ENCODE measurements at regions not wholly inside any gene's neighbourhood (a gene's known extent, or its start where the extent isn't known, plus 50 kb on each side); places are given as distances from the start of the nearest gene placed in this dataset.
"Not testable (repeated sequence)": the region's sequence is repeated elsewhere in the genome, so short reads cannot be mapped to it uniquely, and the experiment has no call there.

GRCh38 chr9:129561594-129562281 is 59.2 kb downstream of the C9orf50 start:
- DNase-seq: peak; percentile 28 to 44

DNA sequence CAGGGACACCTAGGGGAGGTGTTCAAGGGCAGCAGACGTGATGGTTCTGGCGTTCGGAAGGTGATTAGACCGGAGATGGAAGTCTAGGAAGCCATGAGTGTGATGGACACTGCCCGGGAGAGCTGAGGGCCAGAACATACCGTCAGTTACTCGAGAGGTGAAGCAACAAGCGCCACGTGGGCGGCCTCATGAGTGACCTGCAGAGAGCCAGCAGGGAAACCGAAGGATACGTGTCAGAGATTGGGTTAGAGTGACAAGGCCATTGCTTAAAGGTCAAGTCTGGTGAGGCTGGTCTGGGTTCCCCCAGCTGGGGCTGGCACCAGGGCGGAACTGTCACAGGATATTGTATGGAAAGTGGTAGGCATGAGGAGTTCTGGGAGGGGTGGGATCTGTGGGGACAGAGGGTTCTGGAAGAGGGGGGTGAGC is 60.0 kb downstream of the C9orf50 start:
- no peak for DNase-seq

DNA sequence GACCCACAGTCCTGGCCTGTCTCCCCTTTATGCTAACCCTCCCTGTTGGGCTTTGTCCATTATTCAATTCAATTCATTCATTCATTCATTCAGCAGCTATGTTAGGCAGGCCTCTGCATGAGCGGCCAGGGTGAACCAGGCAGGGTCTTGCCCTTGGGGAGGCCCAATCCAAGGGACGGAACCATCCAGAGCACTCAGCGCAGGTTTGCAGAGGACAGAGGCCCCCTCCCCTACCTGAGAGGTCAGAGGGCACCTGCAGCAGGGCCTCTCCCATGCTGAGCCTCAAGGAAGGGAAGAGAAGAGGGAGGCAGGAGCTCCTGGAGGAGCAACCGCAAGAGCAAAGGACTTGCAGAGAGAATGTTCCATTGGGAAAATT is 61.4 kb downstream of the C9orf50 start:
- no peak for DNase-seq

DNA sequence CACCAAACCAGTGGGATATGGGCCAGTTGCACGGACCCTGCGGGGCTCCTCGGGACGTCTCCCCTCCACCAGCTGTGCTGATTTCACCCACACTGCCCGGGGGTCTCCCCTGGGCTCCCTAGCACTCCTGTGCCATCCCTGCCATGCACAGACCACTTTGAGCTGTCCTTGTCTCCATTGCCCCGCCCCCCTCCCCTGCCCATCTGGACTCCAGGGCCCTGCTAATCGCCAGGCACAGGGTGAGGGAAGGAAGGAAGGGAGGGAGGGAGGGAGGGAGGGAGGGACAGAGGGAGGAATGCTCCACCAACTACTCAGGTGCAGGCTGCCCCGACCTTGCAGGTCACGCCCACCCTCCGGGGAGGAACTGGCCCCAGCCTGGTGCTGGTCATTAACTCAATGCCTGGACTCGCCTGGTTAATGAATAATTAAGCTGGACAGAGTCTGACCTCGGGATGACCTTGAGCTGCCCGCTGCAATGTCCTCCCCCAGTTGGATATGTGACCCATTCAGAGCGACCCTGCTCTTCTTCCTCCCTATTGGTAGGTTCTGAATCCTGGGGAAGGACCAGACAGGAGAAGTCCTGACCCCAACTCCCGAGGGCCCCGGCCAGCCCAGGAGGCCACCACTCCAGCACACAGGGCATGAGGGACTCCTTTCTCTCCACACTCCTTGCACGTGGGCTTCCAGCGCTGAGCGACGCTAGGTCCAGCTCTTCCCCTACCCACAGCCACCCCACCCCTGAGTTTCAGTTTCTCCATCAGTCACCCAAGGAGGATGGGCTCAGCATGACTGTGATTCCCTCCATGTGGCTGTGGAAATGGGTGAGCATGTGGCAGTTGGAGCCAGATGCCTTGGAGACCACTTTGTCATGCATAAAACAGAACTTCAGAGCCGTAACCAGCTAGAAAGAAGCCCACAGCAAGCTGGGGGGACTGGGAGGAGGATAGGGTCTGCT is 62.1 kb downstream of the C9orf50 start:
- no peak for DNase-seq

DNA sequence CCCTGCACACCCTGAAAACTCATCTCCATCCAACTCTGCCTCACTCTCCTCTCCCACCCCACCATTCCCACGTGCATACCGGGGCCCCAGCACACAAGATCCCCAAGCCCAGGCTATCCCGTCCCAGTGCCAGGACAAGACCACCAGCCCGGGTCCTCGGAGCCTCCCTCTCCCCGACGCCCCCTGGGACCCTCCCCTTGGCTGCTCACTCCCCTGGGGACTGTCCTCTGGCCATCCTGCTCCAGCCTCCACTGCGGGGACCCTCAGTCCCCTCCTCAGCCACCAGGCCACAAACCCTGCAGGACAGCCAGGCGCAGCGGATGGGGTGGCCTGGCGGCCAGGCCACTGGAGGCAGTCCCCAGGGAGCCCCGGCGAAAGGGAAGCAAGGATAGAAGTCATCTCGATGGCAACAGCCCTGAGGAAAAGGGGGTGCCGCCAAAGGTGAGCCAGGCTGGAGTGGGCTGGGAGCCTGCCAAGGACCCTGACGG is 62.8 kb downstream of the C9orf50 start:
- DNase-seq: no peak

GRCh38 chr9:129557192-129558036 is 63.5 kb downstream of the C9orf50 start:
- DNase-seq: no peak

GRCh38 chr9:129556491-129557191 is 64.3 kb downstream of the C9orf50 start:
- DNase-seq: no peak

DNA sequence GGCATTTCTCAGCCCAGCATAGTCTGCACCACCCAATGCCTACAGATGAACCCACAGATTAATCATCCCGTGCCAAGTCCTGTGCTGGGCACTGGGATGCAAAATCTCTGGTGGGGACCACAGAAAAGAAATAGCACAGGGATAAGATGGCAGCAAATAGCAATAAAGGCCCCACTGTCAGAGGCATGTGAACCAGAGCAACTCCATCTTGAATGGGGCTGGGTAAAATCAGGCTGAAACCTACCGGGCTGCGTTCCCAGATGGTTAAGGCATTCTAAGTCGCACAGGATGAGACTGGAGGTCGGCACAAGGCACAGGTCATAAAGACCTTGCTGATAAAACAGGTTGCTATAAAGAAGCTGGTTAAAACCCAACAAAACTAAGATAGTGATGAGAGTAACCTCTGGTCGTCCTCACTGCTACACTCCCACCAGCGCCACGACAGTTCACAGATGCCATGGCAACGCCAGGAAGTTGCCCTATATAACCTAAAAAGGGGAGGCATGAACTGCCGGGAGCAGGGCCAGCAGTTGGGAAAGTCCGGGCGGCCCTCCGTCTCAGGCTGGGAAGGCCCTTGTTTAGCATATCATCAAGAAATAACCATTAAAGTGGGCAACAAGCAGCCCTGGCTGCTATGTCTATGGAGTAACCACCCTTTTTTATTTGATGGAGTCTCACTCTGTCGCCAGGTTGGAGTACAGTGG is 65.2 kb downstream of the C9orf50 start:
- DNase-seq: no peak

DNA sequence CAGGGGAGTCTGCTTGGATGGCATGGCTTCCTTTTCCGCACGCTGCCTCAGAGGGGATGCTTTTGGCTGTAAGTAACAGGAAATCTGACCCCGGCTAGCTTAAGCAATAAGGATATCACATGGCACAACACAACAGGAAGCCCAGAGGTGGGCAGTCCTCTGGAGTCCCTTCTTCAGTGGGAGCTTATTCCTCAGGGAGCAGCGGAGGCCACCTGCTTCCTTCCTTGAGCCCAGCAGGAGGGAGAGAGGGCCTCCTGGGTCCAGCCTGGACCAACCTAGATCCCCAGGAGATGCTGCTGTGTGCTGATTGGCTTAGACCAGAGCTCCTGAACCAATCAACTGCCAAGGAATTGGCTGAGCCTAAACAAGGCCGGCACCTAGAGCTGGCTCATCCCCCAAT is 66.3 kb downstream of the C9orf50 start:
- no peak for DNase-seq

- DNase-seq: no peak
Measured at GRCh38 chr9:129553277-129553676, 67.6 kb downstream of the C9orf50 start.

GRCh38 chr9:129552064-129552463 is 68.8 kb downstream of the C9orf50 start:
- no peak for DNase-seq

GRCh38 chr9:129551393-129551973 is 69.4 kb downstream of the C9orf50 start:
- no peak for DNase-seq

DNA sequence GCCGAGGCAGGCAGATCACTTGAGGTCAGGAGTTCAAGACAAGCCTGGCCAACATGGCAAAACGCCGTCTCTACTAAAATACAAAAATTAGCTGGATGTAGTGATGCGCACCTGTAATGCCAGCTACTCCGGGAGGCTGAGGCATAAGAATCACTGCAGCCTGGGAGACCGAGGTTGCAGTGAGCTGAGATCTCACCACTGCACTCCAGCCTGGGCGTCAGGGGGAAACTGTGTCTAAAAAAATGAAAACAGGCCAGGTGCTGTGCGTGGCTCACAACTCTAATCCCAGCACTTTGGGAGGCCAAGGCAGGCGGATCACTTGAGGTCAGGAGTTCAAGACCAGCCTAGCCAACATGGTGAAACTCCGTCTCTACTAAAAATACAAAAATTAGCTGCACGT is 69.9 kb downstream of the C9orf50 start:
- DNase-seq: not testable (repeated sequence)

DNA sequence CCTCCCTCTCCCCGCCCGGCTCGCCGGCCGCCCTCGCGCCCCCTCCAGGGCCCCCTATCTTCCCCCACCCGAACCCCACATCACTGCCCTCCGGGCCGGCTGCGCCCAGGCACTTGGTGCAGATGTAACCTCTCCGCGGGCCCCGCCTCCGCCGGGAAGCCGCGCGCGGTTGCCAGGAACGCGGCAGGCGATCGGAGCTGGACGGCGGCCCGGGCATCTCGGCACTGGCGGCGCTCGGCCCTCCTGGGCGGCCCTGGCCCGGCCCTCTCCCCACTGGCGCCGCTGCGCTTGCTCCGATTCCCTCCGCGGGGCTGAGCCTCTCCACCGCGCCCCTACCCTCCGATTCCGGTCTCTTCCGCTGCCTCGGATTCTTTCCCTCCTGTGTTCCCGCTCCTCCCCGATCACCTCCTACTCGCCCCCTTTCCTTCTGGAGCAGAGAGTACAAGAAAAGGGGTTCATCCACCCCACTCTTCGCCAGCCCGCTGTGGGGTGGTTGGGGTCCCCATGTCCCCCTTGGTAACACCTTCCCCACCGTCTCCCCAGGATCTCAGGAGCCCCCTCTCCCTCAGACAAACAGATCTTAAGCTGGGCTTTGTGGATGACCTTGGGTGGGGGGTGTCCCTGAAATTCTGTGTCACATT is 70.6 kb downstream of the C9orf50 start:
- DNase-seq: no peak

DNA sequence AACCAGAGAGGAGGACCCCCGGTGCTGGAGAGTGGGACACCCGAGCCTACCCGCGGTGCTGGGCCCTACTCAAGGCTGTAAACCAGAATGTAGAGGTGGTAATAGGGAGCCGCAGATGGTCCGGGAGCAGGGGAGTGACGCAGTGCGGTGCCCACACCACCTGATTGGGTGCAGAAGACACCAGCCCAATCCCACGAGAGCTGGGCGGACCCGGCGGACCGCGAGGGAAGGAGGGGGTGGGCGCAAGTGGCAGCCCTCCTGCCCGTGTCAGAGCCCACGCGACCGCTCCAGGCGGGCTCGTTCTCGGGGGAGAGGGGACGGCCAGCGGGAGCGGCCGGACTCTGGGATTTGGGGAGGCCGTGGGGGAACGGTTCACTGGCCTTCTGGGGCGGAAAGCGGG is 71.2 kb downstream of the C9orf50 start:
- no peak for DNase-seq

DNA sequence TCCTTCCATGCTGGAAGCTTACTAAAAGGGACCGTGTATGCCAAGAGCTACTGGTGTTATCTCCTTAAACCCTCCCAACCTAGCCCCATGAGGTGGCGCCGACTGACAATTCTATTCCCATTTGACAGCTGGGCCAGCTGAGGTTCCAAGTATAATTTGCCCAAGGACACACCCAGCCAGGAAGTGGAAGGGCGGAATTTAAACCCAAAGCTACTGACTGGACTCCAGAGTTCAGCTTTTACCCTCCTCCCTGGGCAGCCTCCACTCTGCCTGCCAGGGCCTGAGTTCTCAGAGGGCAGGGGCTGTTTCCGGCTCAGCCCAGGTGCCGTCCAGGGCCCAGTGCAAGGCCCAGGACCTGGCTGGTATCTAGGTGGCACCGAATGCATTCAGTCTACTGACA is 71.8 kb downstream of the C9orf50 start:
- DNase-seq: no peak

DNA sequence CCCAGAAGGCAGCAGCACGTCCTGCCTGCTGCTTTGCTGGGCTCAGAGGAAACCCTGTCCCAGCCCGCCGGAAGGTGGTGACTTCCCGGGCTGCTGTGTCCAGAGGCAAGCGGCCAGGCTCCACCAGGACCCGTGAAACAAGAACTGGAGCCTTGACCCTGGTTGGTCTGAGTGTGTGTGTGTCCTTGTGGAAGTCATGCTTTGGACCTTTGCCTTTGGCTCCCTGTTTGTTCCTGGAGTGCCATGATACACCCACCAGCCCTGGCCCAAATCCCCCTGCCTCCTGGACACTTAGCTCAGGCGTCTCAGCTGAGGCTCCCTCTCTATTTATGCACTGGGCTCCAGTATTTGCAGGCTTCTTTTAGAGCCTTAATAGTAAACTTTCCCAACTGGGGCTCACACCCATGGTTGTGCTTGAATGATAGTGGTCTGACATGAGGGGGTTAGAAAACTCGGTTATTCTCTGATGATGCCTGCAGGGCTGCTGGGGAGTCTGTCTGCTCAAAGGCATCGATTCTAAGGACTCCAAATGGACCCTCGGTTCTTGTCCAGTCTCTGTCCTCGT is 72.2 kb downstream of the C9orf50 start:
- no peak for DNase-seq

DNA sequence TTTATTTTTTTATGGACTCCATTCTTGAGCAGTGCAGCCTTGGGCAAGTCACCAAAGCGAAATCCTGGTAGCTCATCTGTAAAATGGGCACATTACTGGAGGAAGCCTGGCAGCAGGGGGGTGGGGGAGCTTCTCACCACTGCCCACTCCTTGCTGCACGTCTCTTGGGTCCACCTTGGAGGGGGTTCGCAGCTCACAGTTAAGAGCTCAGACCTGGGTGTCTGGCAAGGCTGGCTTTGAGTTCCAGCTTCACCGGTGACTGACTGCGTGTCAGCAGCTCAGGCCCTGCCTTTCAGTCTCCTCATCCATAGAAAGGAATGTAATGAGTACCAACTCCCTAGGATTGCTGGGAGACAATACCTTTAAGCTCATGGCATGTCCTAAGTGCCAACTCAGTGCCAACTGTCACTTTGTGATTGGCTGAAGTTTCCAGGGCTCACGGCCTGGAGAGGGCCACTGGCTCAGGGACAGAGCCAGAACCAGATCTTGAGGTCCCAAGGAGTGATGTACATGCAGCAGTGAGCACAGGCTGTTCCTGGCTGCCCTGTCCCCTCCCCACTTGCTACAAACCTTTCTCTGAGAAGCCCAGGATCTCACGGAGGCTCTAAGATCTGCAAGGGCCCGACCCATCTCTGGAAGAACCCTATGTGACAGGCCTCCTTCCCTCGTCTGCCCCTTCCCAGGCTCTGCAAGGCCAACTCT is 72.9 kb downstream of the C9orf50 start:
- DNase-seq: no peak

DNA sequence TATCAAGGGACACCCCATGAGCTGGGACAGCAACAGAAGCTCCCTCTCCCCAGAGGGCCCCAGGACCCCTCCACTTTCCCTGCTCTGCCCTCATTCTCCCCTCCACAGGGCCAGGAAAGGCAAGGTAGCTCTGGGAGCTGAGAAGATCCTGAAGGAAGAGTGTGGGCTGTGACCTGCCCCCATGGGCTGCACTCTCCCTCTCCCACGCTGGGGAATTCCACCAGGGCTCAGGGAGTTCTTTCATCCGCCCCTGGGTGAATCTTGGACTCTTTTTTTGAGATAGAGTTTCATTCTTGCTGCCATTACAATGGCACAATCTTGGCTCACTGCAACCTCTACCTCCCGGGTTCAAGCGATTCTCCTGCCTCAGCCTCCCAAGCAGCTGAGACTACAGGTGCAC is 73.8 kb downstream of the C9orf50 start:
- no peak for DNase-seq

- not testable (repeated sequence) for DNase-seq
Measured at GRCh38 chr9:129545876-129546275, 75.0 kb downstream of the C9orf50 start.
